Midbrain (tissue), 1 donor: ENCODE measurements at regions not wholly inside any gene's neighbourhood (a gene's known extent, or its start where the extent isn't known, plus 50 kb on each side); places are given as distances from the start of the nearest gene placed in this dataset.
"Not testable (repeated sequence)": the region's sequence is repeated elsewhere in the genome, so short reads cannot be mapped to it uniquely, and the experiment has no call there.

Experiments
- DNase-seq: peaks from one replicate; lab custom pipeline; 2025; lab: John Stamatoyannopoulos, UW

DNA sequence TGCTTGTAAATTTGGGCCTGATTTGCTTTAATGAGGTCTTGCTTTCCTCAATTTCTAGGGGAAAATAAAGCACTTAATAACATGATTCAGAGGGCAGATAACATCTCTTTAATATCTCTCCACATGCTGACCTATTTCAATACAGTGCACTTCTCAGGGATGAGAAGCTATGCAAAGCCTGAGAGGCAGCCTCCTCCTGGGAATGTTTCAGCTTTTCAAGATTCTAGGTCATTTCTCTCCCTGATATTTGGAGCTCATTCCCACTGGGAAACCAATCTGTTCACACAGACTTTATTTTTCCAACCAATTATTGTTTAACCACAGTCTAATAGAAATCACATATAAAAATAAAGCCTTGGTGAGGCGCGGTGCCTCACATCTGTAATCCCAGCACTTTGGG, 67.0 kb upstream of the LSAMP start:
- DNase-seq, result no peak

DNA sequence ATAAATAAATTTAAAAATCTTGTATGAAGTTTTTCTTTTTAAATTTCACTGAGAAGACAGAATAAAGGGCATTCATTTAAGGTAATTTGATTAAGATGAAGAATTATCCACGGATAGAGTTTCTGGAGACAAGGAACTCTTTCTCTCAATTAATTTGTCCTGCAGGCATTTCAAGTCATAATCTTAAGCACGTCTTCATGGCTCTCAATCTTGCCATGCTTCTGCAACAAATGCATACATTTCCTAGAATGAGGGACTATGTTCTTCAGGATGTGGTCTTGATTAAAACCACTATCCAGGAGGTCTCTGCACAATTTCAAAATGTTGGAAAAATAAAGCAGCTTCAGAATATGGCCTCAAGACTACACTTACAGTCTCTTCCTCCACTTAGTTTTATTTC, 67.6 kb upstream of the LSAMP start:
- no peak for DNase-seq

- no peak for DNase-seq
These were observed 70.7 kb upstream of the LSAMP start for GRCh38 chr3:116515973-116516372.

DNA sequence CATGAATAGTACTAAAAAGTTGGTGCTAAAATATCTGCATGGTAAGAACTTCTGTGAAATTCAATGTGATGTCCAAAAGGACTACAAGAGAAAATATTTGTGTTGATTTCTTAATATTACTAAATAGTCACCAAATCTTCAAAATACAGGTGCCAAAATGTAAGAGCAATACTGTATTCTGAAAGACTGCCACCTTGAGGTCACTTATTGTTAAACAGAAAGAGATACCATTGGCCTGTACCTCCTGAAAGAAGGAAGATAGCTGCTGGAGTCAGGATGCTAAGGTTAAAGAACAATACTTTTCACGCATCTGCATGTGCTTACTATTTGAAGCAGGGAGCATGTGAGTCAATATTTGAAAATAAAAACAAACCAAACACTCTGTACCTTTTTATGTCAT, 72.0 kb upstream of the LSAMP start:
- no peak for DNase-seq

DNA sequence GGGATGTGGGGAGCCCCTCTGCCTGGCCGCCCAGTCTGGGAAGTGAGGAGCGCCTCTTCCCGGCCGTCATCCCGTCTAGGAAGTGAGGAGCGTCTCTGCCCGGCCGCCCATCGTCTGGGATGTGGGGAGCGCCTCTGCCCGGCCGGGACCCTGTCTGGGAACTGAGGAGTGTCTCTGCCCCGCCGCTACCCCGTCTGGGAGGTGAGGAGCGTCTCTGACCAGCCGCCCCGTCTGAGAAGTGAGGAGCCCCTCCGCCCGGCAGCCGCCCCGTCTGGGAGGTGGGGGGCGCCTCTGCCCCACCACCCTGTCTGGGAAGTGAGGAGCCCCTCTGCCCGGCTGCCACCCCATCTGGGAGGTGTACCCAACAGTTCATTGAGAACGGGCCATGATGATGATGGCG, 73.8 kb upstream of the LSAMP start:
- not testable (repeated sequence) for DNase-seq

DNA sequence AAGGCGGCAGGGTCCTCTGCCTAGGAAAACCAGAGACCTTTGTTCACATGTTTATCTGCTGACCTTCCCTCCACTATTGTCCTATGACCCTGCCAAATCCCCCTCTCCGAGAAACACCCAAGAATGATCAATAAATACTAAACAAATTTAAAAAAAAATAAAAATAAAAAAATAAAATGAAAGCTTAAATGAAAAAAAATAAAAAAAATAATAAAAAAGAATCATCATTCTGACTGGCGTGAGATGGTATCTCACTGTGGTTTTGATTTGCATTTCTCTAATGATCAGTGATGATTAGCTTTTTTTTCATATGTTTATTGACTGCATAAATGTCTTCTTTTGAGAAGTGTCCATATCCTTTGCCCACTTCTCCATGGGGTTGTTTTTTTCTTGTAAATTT, 74.5 kb upstream of the LSAMP start:
- not testable (repeated sequence) for DNase-seq

GRCh38 chr3:116524453-116525210, 79.3 kb upstream of the LSAMP start:
- no peak for DNase-seq

- no peak for DNase-seq
These were observed 107.0 kb upstream of the LSAMP start for GRCh38 chr3:116552246-116552645.

DNA sequence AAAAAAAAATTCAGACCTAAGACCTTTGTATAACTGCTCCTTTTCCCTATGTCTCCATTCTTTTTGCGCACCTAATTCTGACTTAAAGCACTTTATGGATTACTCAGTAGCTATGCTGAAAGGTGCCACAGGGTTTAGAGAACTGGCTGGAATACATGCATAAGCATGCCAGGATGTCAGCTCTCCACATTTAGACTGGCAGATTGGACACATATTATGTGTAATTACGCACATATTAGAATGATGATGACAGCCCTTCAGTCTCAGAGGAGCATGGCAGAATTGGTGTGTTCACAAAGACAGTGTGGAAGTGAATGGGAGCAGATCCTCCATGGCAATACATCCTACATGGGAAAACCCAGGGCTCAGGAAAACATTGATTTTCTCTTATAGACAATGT, 108.1 kb upstream of the LSAMP start:
- no peak for DNase-seq

GRCh38 chr3:116561529-116561928, 116.2 kb upstream of the LSAMP start:
- DNase-seq, result no peak

DNA sequence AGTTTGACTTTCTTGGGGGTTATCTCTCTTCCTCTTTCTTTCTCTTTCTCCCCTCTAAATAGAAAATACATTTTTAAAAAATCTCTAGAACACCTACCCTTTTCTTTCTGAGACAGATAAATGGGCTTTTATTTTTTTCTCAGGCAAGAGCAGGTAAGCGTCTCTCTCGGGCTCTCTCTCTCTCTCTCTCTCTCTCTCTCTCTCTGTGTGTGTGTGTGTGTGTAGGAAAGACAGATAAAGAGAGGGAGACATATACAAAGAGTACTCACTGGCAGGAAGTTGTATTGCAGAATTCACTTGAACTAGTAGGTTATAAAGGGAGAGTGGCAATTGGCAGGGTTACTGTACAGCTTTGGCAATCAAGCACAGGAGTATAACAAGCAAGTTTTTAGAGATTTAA, 118.1 kb upstream of the LSAMP start:
- DNase-seq, result no peak

- no peak for DNase-seq
These were observed 121.2 kb upstream of the LSAMP start for GRCh38 chr3:116566478-116566960.

DNA sequence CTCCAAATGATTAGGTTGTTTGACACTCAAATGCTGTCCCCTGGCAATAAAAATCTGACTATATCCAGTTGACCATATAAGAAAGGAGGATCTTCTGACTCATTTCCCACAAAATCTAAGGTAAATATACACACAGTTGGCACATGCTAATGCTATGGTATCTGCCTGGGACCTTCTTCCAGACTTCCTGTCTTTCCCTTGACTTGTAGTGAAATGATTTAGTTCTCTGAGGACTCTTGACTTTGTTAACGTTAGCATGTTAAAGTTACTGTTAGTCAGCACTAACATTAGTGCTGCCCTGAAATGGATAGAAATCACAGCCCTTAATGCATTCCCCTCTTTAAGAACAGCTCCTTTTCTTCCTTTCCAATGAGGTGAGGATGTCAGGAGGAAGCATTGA, 124.3 kb upstream of the LSAMP start:
- no peak for DNase-seq

DNA sequence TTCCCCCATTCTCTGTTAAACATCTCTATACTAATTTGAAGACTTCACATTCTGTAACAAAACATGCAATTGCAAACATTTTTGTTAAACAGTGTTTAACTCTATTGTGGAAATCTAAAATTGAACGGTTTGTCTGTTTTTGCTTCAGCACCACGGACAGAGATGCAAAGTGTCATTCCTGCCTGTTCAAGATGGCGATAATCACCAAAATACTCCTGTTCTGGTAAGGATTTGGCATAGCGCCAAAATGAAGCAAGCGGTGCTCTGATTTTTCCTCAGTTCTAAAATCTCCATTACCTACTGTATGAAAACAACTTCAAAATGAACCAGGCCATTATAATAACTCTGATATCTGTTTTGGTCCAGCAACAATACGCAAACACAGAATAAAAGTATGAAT, 129.7 kb upstream of the TUSC7 start:
- no peak for DNase-seq

DNA sequence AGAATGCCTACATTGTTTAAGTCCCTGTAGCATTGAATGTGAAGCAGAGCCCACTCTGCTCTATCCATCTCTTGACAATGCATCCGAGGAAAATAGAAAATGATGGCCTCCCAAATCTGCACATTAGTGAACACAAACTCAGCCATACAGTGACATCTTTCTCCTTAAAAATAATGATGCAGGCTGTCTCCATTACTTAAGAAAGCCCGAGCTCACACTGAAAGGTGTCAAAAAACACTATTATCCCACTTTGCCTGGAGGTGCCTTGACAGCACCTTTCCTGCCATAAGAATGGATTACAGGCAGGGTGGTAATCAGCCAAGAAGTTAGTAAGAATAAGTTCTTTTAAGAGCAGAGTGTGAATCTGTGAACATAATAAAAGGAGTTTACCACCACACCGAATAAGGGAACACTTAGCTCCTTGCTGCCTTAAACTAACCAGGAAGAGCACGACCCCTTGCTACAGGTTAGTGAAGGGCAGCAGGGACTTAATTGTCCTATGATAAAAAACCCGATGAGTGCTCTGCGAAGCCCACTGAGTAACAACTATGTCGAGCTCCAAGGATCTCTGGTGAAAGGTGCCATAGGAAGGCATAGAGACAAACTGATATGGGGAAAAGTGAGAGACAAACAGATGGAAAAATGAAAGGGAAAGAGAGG, 123.2 kb upstream of the TUSC7 start:
- no peak for DNase-seq

DNA sequence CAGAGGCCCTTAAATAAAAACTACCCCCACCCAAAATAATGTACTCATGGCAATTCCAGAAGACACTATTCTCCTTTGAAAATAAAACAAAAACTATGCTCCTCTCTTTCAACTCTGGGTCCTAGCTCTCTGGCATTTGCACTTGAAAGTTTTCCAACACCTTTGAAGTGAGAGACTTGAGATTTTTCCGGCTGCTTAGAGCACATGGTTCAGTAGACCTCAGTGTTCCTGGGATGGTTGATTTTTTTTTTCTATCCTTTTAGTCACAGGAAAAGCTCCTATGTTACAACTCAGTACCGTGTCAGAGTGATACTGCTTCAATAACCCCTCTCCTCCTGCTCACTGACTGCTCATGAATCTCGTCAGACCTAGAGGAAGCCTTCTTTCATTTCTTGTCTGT, 118.3 kb upstream of the TUSC7 start:
- DNase-seq, result no peak

- DNase-seq, result no peak
These were observed 108.4 kb upstream of the TUSC7 start for GRCh38 chr3:116601206-116601605.

DNA sequence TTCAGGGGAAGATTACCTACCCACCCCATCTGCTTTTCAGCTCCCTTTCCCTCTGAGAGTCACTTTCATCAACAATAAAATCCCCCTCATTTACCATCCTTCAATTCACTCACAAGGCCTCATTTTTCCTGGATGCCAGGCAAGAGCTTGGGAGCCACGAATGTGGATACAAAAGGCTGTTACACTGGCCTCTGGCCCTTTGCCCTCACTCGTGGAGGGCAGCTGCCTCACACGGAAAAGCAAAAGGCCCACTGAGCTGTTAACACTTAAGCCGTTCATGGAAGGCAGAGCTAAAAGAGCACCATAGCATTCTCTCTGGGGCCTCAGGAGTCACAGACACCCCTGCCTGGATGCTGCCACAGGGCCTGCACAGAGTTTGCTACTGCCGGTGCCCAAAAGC, 102.4 kb upstream of the TUSC7 start:
- peak; percentile 2 for DNase-seq

DNA sequence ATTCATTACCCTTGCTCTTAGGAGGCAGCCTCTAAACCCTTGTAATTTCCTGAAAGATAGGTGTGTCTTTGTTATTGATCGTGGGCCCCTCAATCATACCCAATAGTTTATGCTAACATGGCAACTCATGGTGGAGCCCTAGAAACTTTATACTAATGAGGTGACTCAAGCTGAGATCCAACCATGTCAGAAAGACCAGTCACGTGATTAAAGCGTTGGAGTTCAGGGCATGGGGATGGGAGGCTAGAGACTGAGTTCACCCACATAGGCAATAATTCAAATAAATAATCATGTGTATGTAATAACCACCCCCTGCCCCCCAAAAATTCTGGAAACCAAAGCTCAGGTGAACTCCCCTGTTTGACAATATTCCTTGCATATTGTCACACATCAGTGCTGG, 99.5 kb upstream of the TUSC7 start:
- no peak for DNase-seq

GRCh38 chr3:116614795-116615362, 94.7 kb upstream of the TUSC7 start:
- DNase-seq, result no peak

- no peak for DNase-seq
These were observed 91.4 kb upstream of the TUSC7 start for GRCh38 chr3:116618138-116618537.

GRCh38 chr3:116618930-116619329, 90.6 kb upstream of the TUSC7 start:
- DNase-seq, result no peak

GRCh38 chr3:116630494-116630893, 79.1 kb upstream of the TUSC7 start:
- no peak for DNase-seq
